Central memory CD8-positive, alpha-beta T cell (primary cell): ENCODE measurements at regions not wholly inside any gene's neighbourhood (a gene's known extent, or its start where the extent isn't known, plus 50 kb on each side); places are given as distances from the start of the nearest gene placed in this dataset.

ENCODE experiments used
- ATAC-seq: fragments of 150-1000 bp; cut with Tn5 transposase; replicated peaks from 2 replicates; pipeline ENCODE4 v1.10.0; 2022; ENCODE audit warnings: mild to moderate bottlenecking, moderate FRiP score, moderate number of reproducible peaks; ENCODE audit not compliant: poor library complexity, severe bottlenecking; ENCODE audit errors: extremely low read depth
- DNase-seq, 2 donors: peaks; one replicate each; pipeline ENCODE4 v3.0.0; 2021; ENCODE audit warnings: low spot score in 2 of 2
- H3K27ac Mint-ChIP-seq: one replicate; pipeline ENCODE4 v1.8.0; 2022; ENCODE audit warnings: low read depth, mild to moderate bottlenecking, moderate library complexity, mixed read lengths
- H3K27me3 Mint-ChIP-seq: one replicate; pipeline ENCODE4 v1.8.0; 2022; ENCODE audit warnings: mixed read lengths
- H3K36me3 Mint-ChIP-seq: one replicate; pipeline ENCODE4 v1.8.0; 2022; ENCODE audit warnings: mild to moderate bottlenecking, moderate library complexity, mixed read lengths; ENCODE audit not compliant: insufficient read depth
- H3K4me1 Mint-ChIP-seq: one replicate; pipeline ENCODE4 v1.8.0; 2022; ENCODE audit warnings: mixed read lengths
- H3K4me3 Mint-ChIP-seq: one replicate; pipeline ENCODE4 v1.8.0; 2022; ENCODE audit warnings: mild to moderate bottlenecking, moderate library complexity, mixed read lengths
- H3K9me3 Mint-ChIP-seq: one replicate; pipeline ENCODE4 v1.8.0; 2022; ENCODE audit warnings: mixed read lengths

DNA sequence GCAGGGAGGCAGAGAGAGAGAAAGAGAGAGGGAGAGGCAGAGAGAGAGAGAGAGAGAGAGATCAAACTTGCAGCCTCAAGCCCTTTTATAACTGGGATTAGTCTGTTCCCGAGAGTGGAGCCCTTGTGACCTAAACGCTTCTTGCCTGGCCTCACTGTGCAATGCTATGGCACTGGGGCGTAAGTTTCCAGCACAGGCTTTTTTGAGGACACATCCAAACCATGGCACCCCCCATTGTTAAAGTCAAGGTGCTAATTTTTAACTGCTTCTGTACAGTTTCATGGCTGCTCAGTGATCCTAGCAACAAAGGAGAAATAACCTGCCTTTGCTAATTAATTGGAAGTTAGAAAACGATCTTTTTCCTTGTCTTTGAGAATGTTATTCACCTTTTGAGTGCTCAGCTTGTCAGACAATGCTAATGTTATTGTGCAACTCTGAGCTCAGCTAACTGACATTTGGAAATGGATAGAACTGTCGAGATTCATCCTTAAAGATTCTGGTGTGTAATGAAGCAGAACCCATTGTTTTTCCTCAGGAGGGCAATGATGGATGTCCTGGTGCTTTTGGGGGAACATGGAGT is 268.4 kb downstream of the GLRX3 start:
- no peak for ATAC-seq
- peaks cover 1% of the 10 kb centered on the region for H3K36me3 Mint-ChIP-seq
- H3K27ac Mint-ChIP-seq: no peak overlapping the region
- H3K9me3 Mint-ChIP-seq: peaks cover 10% of the 10 kb centered on the region
- H3K27me3 Mint-ChIP-seq: no peaks in the 10 kb centered on the region
- DNase-seq: no peak
- H3K4me3 Mint-ChIP-seq: no peak overlapping the region
- no peaks in the 10 kb centered on the region for H3K4me1 Mint-ChIP-seq

DNA sequence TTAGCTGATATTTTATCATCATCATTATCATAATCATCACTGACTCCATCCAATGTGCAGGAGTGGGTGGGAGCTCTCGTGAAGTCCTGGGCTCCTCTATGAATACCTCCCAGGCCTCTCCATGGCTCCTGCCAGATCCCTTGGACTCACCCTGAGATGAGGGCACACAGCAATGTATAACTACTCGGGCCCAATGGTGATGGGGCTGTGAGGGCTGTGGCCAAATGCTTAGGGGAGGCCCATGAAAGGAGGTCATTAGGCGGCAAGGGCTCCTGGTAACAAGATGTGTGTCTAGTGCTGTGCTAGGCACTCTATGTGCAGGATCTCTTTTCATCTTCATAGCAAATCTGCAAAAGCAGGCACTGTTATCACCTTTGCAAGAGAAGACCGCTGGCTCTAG is 270.9 kb downstream of the GLRX3 start:
- peaks cover 1% of the 10 kb centered on the region for H3K36me3 Mint-ChIP-seq
- H3K4me1 Mint-ChIP-seq: no peaks in the 10 kb centered on the region
- no peak for ATAC-seq
- H3K27ac Mint-ChIP-seq: no peak overlapping the region
- H3K4me3 Mint-ChIP-seq: no peak overlapping the region
- no peak for DNase-seq
- H3K27me3 Mint-ChIP-seq: no peaks in the 10 kb centered on the region
- peaks cover 14% of the 10 kb centered on the region for H3K9me3 Mint-ChIP-seq

DNA sequence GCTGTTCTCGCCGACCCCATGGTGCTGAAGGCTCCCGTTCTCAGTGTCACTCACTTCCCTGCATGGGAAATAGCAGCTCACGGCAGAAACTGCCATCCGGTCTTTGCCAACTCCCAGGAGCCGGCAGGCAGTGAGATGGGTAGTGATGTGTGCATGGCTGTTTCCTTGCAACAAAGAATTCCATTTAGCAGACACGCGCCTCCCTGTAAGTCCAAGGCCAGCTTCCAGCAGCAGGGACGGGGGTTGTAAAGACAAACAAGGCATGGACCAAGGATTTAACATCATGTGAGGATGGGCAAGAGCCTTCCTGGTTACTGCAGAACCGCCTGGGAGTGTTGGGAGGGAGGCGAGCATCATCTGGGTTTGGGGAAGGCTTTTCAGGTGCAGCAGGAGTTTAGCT is 273.1 kb downstream of the GLRX3 start:
- Mint-ChIP-seq H3K36me3 (peaks cover 1% of the 10 kb centered on the region), H3K4me3 (no peak overlapping the region), H3K27ac (no peak overlapping the region)

DNA sequence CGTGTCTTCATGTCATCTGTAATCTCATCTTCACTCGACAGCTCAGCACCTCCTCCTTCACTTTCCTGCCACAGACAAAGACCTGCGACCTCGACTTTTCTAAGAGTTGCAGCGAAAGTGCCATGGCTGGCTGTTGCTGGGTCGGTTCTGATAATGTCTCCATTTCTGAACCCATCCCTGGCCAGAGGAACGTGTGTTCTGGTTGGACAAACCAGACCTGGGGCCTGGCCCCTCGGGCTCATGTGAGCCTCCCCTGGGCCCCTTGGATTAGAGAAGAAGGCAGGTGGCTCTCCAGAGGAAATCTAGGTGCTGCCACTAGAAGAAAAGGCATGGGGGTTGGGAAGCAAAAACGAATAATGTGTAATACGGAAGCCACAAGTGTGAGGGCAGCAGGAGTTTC is 273.7 kb downstream of the GLRX3 start:
- no peak overlapping the region for H3K27ac Mint-ChIP-seq
- H3K4me3 Mint-ChIP-seq: no peak overlapping the region
- DNase-seq: no peak
- H3K36me3 Mint-ChIP-seq: peaks cover 1% of the 10 kb centered on the region
- ATAC-seq: no peak
- no peaks in the 10 kb centered on the region for H3K4me1 Mint-ChIP-seq
- H3K27me3 Mint-ChIP-seq: no peaks in the 10 kb centered on the region
- peaks cover 4% of the 10 kb centered on the region for H3K9me3 Mint-ChIP-seq

More for the DNA sequence above, 273.1 kb downstream of the GLRX3 start:
- no peaks in the 10 kb centered on the region for H3K27me3 Mint-ChIP-seq
- peaks cover 5% of the 10 kb centered on the region for H3K9me3 Mint-ChIP-seq
- ATAC-seq: no peak
- H3K4me1 Mint-ChIP-seq: no peaks in the 10 kb centered on the region
- DNase-seq: no peak

DNA sequence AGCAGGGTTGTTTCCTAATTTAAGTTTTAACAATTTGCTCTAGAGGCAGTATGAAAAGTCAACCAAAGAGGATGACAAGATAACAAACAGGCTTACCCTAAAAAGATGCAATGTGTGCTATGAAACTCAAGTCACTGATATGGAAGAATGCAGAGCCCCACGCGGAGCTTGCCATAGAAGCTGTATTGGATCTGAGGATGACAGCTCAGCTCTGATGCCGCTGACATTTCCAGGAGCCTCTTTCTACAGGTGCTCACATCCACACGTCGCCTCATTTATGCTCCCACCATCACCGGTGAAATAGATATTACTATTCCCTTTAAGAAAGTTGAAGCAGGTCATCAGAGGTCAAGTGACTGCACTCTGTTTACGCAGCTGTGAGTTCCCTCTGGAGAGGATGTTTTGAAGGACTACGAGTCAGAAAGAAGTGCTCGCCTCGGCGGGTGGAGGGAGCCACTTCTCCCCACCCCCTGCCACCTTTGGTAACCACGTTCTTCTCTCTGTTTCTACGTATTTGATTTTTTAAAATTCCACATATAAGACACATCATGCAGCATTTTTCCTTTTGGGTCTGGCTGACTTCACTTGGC is 275.4 kb downstream of the GLRX3 start:
- no peak for ATAC-seq
- no peak overlapping the region for H3K27ac Mint-ChIP-seq
- peaks cover 1% of the 10 kb centered on the region for H3K36me3 Mint-ChIP-seq
- H3K4me3 Mint-ChIP-seq: no peak overlapping the region
- no peak for DNase-seq
- no peaks in the 10 kb centered on the region for H3K27me3 Mint-ChIP-seq
- H3K4me1 Mint-ChIP-seq: no peaks in the 10 kb centered on the region
- peaks cover 12% of the 10 kb centered on the region for H3K9me3 Mint-ChIP-seq

DNA sequence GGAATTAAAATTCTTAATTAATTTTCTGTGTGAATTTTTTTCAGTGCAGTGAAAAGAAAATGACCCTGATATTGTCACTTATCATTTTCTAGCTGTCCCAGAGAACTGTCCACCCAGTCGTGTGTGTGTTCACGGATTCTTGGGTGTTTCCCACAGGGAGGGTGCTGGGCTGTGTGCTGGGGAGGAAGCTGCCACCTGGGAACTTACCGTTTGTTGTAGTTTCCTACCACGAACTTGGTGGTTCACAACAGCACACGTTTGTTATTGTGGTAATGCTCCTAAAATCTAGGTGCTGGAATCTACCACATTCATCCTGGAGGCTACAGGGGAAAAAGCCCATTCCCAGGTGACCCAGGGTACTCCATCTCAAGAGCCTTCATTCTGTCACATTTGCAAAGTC is 276.1 kb downstream of the GLRX3 start:
- no peaks in the 10 kb centered on the region for H3K4me1 Mint-ChIP-seq
- H3K36me3 Mint-ChIP-seq: peaks cover 1% of the 10 kb centered on the region
- H3K27me3 Mint-ChIP-seq: no peaks in the 10 kb centered on the region
- no peak overlapping the region for H3K4me3 Mint-ChIP-seq
- ATAC-seq (no peak), DNase-seq (no peak)
- peaks cover 16% of the 10 kb centered on the region for H3K9me3 Mint-ChIP-seq
- H3K27ac Mint-ChIP-seq: no peak overlapping the region

DNA sequence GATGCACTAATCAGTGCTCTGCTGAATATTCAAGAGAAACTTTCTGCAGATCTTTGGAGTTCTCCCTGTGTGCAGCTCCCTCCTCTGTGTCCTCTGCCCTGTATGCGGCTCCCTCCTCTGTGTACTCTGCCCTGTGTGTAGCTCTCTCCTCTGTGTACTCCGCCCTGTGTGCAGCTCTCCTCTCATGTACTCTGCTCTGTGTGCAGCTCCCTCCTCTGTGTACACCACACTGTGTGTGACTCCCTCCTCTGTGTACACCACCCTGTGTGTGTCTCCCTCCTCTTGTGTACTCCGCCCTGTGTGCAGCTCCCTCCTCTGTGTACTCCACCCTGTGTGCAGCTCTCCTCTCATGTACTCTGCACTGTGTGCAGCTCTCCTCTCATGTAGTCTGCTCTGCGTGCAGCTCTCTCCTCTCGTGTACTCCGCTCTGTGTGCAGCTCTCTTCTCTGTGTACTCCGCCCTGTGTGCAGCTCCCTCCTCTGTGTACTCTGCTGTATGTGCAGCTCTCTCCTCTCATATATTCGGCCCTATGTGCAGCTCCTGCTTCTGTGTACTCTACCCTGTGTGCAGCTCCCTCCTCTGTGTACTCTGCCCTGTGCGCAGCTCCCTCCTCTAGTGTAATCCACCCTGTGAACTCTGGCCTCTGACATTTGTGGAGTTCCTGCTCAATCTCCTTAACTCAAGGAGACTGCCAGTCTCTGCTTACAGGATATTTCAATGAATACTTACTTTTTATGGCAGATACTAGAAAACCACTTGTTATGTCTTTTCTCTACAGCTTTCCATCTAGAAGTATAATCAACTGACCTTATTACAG is 280.4 kb downstream of the GLRX3 start:
- no peak for ATAC-seq
- Mint-ChIP-seq H3K27ac (no peak overlapping the region), H3K27me3 (no peaks in the 10 kb centered on the region), H3K9me3 (peaks cover 12% of the 10 kb centered on the region), H3K4me1 (no peaks in the 10 kb centered on the region), H3K4me3 (no peak overlapping the region), H3K36me3 (no peaks in the 10 kb centered on the region)
- DNase-seq: no peak

DNA sequence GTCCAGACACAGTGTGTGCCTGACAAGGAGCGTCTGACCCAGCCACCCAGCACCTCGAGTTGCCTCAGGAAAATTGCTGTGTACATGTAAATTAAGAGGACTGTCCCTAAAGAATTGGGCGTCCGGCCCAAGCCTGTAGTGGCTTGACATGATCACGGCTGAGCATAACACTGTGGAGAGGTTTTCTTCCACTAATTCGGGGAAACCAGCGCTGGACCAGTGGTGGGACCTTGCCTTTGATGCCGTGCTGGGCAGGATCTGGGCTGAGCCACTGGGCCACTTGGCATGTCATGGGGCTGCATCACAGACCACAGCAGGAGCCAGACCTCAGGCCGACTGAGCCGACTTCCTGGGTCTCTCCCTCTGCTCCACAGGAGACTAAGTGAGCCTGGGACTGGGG is 282.5 kb downstream of the GLRX3 start:
- no peak for ATAC-seq

DNA sequence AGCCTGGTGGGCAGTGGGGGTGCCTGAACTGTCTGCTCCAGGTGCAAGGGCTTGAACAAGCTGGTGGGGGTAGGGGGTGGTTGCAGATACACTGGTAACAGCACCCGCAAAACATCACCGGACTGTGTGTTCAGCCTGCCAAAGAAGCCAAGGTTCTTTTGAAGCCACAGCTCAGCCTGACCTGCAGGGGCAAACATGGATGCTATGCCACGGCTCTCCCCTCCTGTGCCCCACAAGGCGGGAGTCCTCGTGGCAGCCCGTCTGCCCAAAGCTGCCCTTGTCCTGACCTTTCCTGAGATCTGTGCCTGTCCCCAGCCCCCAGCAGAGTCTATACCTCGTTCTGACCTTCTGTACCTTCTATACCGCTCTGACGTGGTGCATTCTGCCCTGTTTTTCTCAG is 285.7 kb downstream of the GLRX3 start:
- DNase-seq (no peak), ATAC-seq (no peak)
- no peak overlapping the region for H3K27ac Mint-ChIP-seq
- H3K4me3 Mint-ChIP-seq: no peak overlapping the region
- peaks cover 14% of the 10 kb centered on the region for H3K27me3 Mint-ChIP-seq
- peaks cover 5% of the 10 kb centered on the region for H3K9me3 Mint-ChIP-seq
- H3K4me1 Mint-ChIP-seq: no peaks in the 10 kb centered on the region
- H3K36me3 Mint-ChIP-seq: no peaks in the 10 kb centered on the region

More for the DNA sequence above, 282.5 kb downstream of the GLRX3 start:
- H3K4me1 Mint-ChIP-seq: no peaks in the 10 kb centered on the region
- no peak overlapping the region for H3K4me3 Mint-ChIP-seq
- peaks cover 12% of the 10 kb centered on the region for H3K27me3 Mint-ChIP-seq
- peaks cover 16% of the 10 kb centered on the region for H3K9me3 Mint-ChIP-seq
- DNase-seq: no peak
- no peak overlapping the region for H3K27ac Mint-ChIP-seq
- H3K36me3 Mint-ChIP-seq: no peaks in the 10 kb centered on the region

DNA sequence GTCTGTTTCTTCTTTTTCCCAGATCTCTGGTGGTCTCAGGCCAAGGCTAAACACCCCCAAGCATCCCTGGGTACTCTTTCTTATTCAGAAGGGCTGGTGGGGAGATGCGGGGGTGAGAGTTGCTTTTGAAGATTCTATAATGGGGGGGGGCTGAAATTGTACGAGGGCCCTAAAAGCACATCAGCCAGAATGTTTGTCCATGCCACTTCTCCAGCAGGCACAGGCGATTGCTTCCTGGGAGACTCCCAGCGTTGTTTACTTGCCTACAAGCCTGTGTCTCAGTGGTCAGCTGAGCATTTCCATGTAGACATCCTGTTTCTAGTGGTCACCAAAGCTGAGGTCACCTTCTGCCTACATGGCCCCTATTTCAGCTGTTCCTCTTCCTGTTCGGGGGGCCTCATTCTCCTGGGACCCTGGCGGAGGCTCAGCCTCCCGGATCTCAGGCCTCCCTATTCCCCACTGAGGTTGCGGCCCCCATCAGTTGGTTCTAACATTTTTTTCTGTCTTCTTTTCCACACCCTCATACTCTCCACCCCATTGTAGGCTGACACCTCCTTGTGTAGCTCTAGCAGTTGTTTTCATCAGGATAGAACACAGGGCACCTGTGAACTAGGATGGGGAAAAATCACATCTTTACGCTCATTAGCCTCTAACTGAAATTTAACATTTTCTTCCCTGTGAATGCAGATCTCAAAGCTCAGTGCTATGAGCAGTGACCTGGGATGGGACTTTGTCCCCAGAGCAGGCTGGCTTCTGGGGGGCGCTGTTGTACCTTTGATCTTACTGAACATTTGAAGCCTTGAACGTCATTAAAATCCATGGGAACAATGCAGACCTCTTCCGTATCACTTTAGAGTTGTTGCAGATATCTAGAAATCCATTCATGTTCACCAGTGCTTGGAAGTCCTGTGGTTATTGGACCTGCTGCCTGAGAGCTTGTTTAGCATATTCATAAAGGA is 286.5 kb downstream of the GLRX3 start:
- Mint-ChIP-seq H3K36me3 (no peaks in the 10 kb centered on the region), H3K9me3 (peaks cover 4% of the 10 kb centered on the region), H3K4me1 (no peaks in the 10 kb centered on the region), H3K27ac (no peak overlapping the region), H3K4me3 (no peak overlapping the region), H3K27me3 (peaks cover 14% of the 10 kb centered on the region)
- no peak for ATAC-seq
- no peak for DNase-seq

DNA sequence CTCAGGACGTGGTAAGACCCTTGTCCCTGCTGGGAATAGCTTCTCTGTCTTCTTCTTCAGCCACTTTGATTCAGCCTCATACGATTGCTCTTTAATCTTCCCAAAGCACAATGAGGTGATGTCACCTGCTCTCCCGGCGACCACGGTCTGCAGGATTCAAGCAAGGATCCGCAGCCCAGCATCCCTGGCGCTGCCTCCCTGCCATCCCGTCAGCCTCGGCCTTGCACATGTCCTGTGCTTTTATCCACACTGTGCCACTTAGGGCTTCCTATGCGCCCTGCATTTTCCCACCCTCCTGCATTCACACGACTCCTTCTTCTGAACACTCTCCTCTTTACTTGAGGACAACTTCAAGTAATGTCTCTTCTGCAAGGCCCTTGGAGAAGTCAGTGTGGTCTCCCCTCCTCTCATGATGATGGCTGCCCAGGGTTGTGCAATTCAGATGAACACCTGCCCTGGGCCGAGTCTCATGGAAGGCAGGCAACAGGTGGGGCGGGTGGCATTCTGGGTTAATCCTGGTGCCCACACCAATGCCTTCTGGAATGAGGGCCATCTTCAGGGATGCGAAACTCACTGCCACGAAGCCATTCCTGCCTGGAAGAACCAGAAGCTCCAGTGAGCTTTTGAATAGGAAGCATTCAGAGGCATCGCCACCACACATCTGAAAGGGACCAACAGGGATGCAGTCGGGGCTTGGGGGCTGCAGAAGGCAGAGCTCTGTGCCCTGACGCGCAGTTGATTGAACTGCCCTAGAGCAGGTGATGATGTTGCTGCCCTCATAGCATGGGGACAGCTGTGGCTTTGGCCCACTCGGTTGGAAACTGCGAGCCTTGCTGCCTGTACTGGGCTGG is 287.5 kb downstream of the GLRX3 start:
- DNase-seq (no peak), ATAC-seq (no peak)
- Mint-ChIP-seq H3K9me3 (peaks cover 4% of the 10 kb centered on the region), H3K27me3 (peaks cover 14% of the 10 kb centered on the region), H3K36me3 (no peaks in the 10 kb centered on the region), H3K4me3 (no peak overlapping the region), H3K27ac (no peak overlapping the region), H3K4me1 (no peaks in the 10 kb centered on the region)

DNA sequence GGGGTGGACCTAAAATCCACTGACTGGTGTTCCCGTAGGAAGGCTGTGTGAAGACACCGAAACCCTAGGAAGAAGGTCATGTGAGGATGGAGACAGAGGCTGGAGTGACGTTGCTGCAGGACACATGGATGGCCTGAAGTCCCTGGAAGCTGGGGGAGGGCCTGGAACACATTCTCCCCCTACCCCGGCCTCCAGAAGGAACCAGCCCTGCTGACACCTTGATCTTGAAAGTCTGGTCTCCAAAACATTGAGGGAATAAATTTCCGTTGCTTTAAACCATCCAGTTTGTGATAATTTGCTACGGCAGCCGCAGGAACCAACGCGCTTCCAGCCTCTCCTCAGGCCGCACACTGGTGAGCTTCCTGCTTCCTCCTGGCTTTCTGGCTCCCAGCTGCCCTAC is 288.2 kb downstream of the GLRX3 start:
- Mint-ChIP-seq H3K9me3 (peaks cover 4% of the 10 kb centered on the region), H3K27ac (no peak overlapping the region), H3K36me3 (no peaks in the 10 kb centered on the region), H3K4me1 (no peaks in the 10 kb centered on the region), H3K4me3 (no peak overlapping the region), H3K27me3 (peaks cover 14% of the 10 kb centered on the region)
- ATAC-seq: no peak
- no peak for DNase-seq
